Stomach smooth muscle (tissue), 2 donors: ENCODE measurements at regions not wholly inside any gene's neighbourhood (a gene's known extent, or its start where the extent isn't known, plus 50 kb on each side); places are given as distances from the start of the nearest gene placed in this dataset.
A peak's percentile ranks its signal among the peaks of the same experiment; 100 is the strongest.

Experiments
- H3K27ac ChIP-seq: one replicate; pipeline ENCODE4 v1.7.0; 2013; ENCODE audit warnings: mild to moderate bottlenecking, low read length, inconsistent platforms
- H3K27me3 ChIP-seq, 2 donors: one replicate each; pipeline ENCODE4 v1.7.0; 2013; ENCODE audit warnings: low read length in 2 of 2; ENCODE audit not compliant: insufficient read depth in 2 of 2, control insufficient read depth in 1 of 2
- H3K36me3 ChIP-seq, 2 donors: one replicate each; pipeline ENCODE4 v1.7.0; 2013; ENCODE audit warnings: low read length in 2 of 2; ENCODE audit not compliant: control insufficient read depth in 2 of 2, insufficient read depth in 2 of 2
- H3K4me1 ChIP-seq: one replicate; pipeline ENCODE4 v1.7.0; 2013; ENCODE audit warnings: low read length; ENCODE audit not compliant: control insufficient read depth, insufficient read depth
- H3K4me3 ChIP-seq, 2 donors: one replicate each; pipeline ENCODE4 v1.7.0; 2013; ENCODE audit warnings: low read length in 2 of 2
- H3K9ac ChIP-seq, 2 donors: one replicate each; pipeline ENCODE4 v1.7.0; 2013; ENCODE audit warnings: low read length in 2 of 2, mild to moderate bottlenecking in 1 of 2
- H3K9me3 ChIP-seq, 2 donors: one replicate each; pipeline ENCODE4 v1.7.0; 2013; ENCODE audit warnings: low read length in 2 of 2; ENCODE audit not compliant: control insufficient read depth in 2 of 2
- donor health status: healthy.
- donor health status: Pancreatic carcinoma.

GRCh38 chr12:118560733-118561132, 184.4 kb downstream of the SUDS3 start:
- H3K4me3 ChIP-seq = no peak overlapping the region
- H3K9me3 ChIP-seq = no peaks in the 10 kb centered on the region
- H3K4me1 ChIP-seq = peaks cover 15% of the 10 kb centered on the region
- H3K27me3 ChIP-seq = no peaks in the 10 kb centered on the region
- H3K27ac ChIP-seq = peak overlapping the region; percentile 46
- no peak overlapping the region for H3K9ac ChIP-seq
- no peaks in the 10 kb centered on the region for H3K36me3 ChIP-seq

DNA sequence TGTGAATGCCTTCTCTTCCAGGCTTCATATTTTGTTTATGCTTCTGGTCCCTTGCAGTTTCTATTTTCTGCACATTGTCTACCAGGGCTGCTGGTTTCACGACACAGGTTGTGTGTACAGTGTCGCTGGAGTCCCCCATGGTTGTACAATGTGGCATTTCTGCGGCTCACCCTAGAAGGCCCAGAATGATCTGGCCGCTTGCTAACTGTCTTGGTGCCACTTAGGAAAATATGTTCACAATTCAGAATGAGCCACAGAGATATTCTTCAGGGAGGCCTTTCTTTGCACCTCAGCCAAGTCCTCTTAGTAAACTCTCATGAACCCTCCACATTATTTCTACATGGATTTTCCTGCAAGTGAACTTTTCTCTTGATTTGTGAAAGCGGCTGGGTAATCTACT, 195.4 kb downstream of the SUDS3 start:
- no peak overlapping the region for H3K27ac ChIP-seq
- no peak overlapping the region for H3K9ac ChIP-seq
- H3K4me1 ChIP-seq = no peaks in the 10 kb centered on the region
- H3K4me3 ChIP-seq = no peak overlapping the region
- H3K36me3 ChIP-seq = no peaks in the 10 kb centered on the region
- H3K9me3 ChIP-seq = no peaks in the 10 kb centered on the region
- H3K27me3 ChIP-seq = no peaks in the 10 kb centered on the region

DNA sequence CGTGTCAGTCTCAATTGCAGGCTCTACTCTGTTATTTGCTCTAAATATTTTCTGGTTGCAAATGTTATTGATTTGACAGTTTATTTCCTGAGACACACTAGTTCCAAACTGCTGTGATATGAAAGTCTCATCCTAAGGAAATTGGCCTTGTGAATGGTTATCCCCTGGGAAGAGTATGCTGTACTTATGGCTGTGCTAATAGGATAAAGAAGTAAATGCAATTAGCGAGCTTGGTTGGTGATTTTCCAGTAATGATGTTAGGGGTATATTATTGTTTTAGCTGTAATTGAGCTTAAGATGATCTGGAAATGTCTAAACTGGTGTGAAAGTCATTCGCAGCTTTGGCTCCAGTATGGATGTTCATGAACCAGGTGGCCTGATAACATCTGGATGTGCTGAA, 197.9 kb downstream of the SUDS3 start:
- H3K27ac ChIP-seq = no peak overlapping the region
- H3K36me3 ChIP-seq = no peaks in the 10 kb centered on the region
- no peaks in the 10 kb centered on the region for H3K9me3 ChIP-seq
- no peak overlapping the region for H3K9ac ChIP-seq
- H3K27me3 ChIP-seq = no peaks in the 10 kb centered on the region
- no peak overlapping the region for H3K4me3 ChIP-seq
- H3K4me1 ChIP-seq = no peaks in the 10 kb centered on the region

- H3K36me3 ChIP-seq = no peaks in the 10 kb centered on the region
- H3K4me1 ChIP-seq = no peaks in the 10 kb centered on the region
- no peaks in the 10 kb centered on the region for H3K27me3 ChIP-seq
- no peak overlapping the region for H3K9ac ChIP-seq
- H3K27ac ChIP-seq = no peak overlapping the region
- no peaks in the 10 kb centered on the region for H3K9me3 ChIP-seq
- no peak overlapping the region for H3K4me3 ChIP-seq
Observed at GRCh38 chr12:118575730-118576129, 199.4 kb downstream of the SUDS3 start.

DNA sequence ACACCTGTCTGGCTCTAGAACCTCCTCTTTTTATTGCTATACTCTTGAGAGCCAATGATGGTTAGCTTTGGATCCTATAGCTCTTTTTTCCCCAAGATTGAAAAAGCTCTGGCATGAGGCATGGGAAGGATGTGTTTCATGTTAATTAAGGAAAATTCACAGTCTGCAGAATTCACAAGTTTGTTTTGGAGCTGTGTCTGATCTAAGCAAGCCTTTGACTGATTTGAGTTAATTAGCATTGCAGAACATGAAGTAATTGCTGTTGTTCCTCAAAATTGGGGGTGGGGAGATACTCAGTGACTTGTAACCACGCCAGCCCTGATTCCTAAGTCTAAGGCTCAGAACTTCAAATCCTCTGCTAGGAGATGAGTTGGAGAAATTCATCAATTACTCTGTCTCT, 205.0 kb downstream of the SUDS3 start:
- Histone ChIP-seq H3K9ac (no peak overlapping the region), H3K27me3 (no peaks in the 10 kb centered on the region), H3K4me3 (no peak overlapping the region), H3K36me3 (no peaks in the 10 kb centered on the region), H3K9me3 (peaks cover under 1 to 7% of the 10 kb centered on the region in 2 donors), H3K27ac (no peak overlapping the region), H3K4me1 (no peaks in the 10 kb centered on the region)

GRCh38 chr12:118582863-118583262, 206.5 kb downstream of the SUDS3 start:
- Histone ChIP-seq H3K9ac (no peak overlapping the region), H3K9me3 (peaks cover 3 to 12% of the 10 kb centered on the region in 2 donors), H3K27me3 (no peaks in the 10 kb centered on the region), H3K36me3 (no peaks in the 10 kb centered on the region), H3K4me3 (no peak overlapping the region), H3K27ac (no peak overlapping the region), H3K4me1 (no peaks in the 10 kb centered on the region)

DNA sequence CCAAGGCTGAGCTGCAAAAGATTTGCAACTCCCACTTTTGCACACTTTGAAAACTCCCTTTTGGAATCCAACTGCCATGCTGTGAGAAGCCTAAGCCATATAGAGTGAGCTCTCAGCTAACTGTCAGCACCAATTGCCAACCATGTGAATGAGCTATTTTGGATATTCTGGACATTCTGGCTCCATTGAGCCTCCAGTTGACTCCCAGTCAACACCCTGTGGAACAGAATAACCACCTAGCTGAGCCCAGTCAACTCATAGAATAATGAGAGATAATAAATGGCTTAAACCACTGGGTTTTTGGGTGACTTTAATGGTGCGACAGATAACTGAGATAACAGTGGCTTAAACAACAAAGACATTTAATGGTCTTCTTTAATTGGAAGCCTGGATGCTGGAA, 210.1 kb downstream of the SUDS3 start:
- H3K27ac ChIP-seq = no peak overlapping the region
- H3K9ac ChIP-seq = no peak overlapping the region
- H3K4me3 ChIP-seq = no peak overlapping the region
- no peaks in the 10 kb centered on the region for H3K27me3 ChIP-seq
- peaks cover 3 to 12% of the 10 kb centered on the region in 2 donors for H3K9me3 ChIP-seq
- no peaks in the 10 kb centered on the region for H3K36me3 ChIP-seq
- no peaks in the 10 kb centered on the region for H3K4me1 ChIP-seq

DNA sequence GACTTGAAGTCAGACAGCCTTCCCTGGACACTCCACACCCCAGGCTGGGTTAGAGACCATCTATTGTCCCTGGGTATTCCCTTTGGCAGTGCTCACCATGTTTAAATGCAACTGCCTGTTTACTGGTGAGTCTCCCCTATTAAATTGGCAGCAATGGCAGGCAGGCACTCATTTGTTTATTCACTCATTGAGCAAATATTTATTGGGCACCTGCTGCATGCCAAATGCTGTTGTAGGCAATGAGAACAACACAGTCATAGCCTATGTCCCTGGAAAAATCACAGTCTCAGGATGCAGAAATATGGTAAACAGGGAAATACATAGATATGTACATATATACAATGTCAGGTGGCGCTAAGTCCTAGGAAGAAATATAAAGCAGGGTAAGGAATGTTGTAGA, 212.8 kb downstream of the SUDS3 start:
- Histone ChIP-seq H3K27ac (no peak overlapping the region), H3K9me3 (peaks cover 3 to 12% of the 10 kb centered on the region in 2 donors), H3K4me1 (no peaks in the 10 kb centered on the region), H3K9ac (no peak overlapping the region), H3K4me3 (no peak overlapping the region), H3K36me3 (no peaks in the 10 kb centered on the region), H3K27me3 (no peaks in the 10 kb centered on the region)

- no peaks in the 10 kb centered on the region for H3K27me3 ChIP-seq
- H3K36me3 ChIP-seq = no peaks in the 10 kb centered on the region
- no peaks in the 10 kb centered on the region for H3K4me1 ChIP-seq
- H3K9ac ChIP-seq = no peak overlapping the region
- H3K9me3 ChIP-seq = peaks cover 3 to 11% of the 10 kb centered on the region in 2 donors
- no peak overlapping the region for H3K4me3 ChIP-seq
- no peak overlapping the region for H3K27ac ChIP-seq
Observed at GRCh38 chr12:118590406-118591150, 214.2 kb downstream of the SUDS3 start.

- Histone ChIP-seq H3K4me1 (peaks cover 3% of the 10 kb centered on the region), H3K36me3 (no peaks in the 10 kb centered on the region), H3K9me3 (peaks cover 5 to 8% of the 10 kb centered on the region in 2 donors), H3K9ac (no peak overlapping the region), H3K27ac (no peak overlapping the region), H3K27me3 (no peaks in the 10 kb centered on the region), H3K4me3 (no peak overlapping the region)
Observed at GRCh38 chr12:118603610-118604361, 227.4 kb downstream of the SUDS3 start.

GRCh38 chr12:118606690-118607089, 230.3 kb downstream of the SUDS3 start:
- H3K27me3 ChIP-seq = no peaks in the 10 kb centered on the region
- no peaks in the 10 kb centered on the region for H3K36me3 ChIP-seq
- H3K9ac ChIP-seq = no peak overlapping the region
- no peak overlapping the region for H3K4me3 ChIP-seq
- H3K27ac ChIP-seq = no peak overlapping the region
- H3K9me3 ChIP-seq = peaks cover 5 to 8% of the 10 kb centered on the region in 2 donors
- H3K4me1 ChIP-seq = peaks cover 12% of the 10 kb centered on the region
